Activated T-cell treated with anti-CD3 and anti-CD28 coated beads, Interleukin-2, amount 50 U/mL, for 72 hours (primary cell): ENCODE measurements at regions not wholly inside any gene's neighbourhood (a gene's known extent, or its start where the extent isn't known, plus 50 kb on each side); places are given as distances from the start of the nearest gene placed in this dataset.
A peak's percentile ranks its signal among the peaks of the same experiment; 100 is the strongest.
"Not testable (repeated sequence)": the region's sequence is repeated elsewhere in the genome, so short reads cannot be mapped to it uniquely, and the experiment has no call there.

Source experiments
- ATAC-seq, 2 donors: fragments of 150-1000 bp; cut with Tn5 transposase; replicated peaks in 1 of 2; 2 replicates each; pipeline ENCODE4 v1.10.0; 2021; ENCODE audit warnings: moderate library complexity in 2 of 2, mild to moderate bottlenecking in 1 of 2
- DNase-seq, 2 donors: peaks; one replicate each; pipeline ENCODE4 v3.0.0; 2021 to 2022; ENCODE audit warnings: mixed read lengths in 1 of 2
- H3K27ac Mint-ChIP-seq: one replicate; pipeline ENCODE4 v1.8.0; 2022; ENCODE audit warnings: mild to moderate bottlenecking, moderate library complexity, mixed read lengths
- H3K27me3 Mint-ChIP-seq: one replicate; pipeline ENCODE4 v1.8.0; 2022; ENCODE audit warnings: low read depth, mixed read lengths
- H3K36me3 Mint-ChIP-seq, 2 donors: one replicate each; pipeline ENCODE4 v1.8.0; 2022; ENCODE audit warnings: mixed read lengths in 2 of 2, mild to moderate bottlenecking in 1 of 2; ENCODE audit not compliant: insufficient read depth in 2 of 2
- H3K4me1 Mint-ChIP-seq: one replicate; pipeline ENCODE4 v1.8.0; 2022; ENCODE audit warnings: low read depth, mixed read lengths
- H3K4me3 Mint-ChIP-seq, 2 donors: one replicate each; pipeline ENCODE4 v1.8.0; 2022; ENCODE audit warnings: mild to moderate bottlenecking in 2 of 2, mixed read lengths in 2 of 2, moderate library complexity in 2 of 2
- H3K9me3 Mint-ChIP-seq, 2 donors: one replicate each; pipeline ENCODE4 v1.8.0; 2022; ENCODE audit warnings: mixed read lengths in 2 of 2

DNA sequence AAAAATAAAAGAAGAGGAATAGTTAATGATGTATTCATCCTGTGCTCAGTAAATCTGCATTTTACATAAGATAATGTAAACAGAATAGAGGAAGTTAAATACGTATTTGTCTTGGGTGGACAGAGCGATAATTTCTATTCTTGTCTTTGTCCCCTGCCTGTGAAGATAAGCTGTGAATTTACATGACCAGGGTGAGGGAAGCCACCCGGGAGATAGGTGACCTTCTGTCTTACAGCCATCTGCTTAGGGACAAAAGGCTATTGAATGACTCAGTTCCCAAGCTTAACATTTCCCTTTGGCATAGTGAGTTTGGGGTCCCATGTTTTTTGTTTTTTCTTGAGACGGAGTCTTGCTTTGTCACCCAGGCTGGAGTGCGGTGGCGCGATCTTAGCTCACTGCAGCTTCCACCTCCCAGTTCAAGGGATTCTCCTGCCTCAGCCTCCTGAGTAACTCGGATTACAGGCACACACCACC lies 88.7 kb upstream of the KCTD7 start:
- Mint-ChIP-seq H3K27ac (no peak overlapping the region), H3K27me3 (no peaks in the 10 kb centered on the region)

DNA sequence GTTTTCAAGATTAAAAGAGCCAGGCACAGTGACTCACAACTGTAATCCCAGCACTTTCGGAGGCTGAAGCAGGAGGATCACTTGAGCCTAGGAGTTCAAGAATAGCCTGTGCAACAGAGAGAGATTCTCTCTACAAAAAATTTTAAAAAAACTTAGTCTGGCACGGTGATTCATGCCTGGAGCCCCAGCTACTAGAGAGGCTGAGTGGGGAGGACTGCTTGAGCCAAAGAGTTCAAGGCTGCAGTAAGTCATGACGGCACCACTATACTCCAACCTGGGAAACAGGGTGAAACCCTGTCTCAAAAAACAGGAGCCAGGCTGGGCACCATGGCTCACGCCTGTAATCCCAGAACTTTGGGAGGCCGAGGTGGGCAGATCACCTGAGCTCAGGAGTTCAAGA lies 86.6 kb upstream of the KCTD7 start:
- no peak for ATAC-seq

More for the DNA sequence above, 88.7 kb upstream of the KCTD7 start:
- DNase-seq: no peak
- H3K4me3 Mint-ChIP-seq: no peak overlapping the region
- no peak for ATAC-seq
- no peaks in the 10 kb centered on the region for H3K9me3 Mint-ChIP-seq
- peaks cover 0 to 2% of the 10 kb centered on the region in 2 donors for H3K36me3 Mint-ChIP-seq
- H3K4me1 Mint-ChIP-seq: no peaks in the 10 kb centered on the region

DNA sequence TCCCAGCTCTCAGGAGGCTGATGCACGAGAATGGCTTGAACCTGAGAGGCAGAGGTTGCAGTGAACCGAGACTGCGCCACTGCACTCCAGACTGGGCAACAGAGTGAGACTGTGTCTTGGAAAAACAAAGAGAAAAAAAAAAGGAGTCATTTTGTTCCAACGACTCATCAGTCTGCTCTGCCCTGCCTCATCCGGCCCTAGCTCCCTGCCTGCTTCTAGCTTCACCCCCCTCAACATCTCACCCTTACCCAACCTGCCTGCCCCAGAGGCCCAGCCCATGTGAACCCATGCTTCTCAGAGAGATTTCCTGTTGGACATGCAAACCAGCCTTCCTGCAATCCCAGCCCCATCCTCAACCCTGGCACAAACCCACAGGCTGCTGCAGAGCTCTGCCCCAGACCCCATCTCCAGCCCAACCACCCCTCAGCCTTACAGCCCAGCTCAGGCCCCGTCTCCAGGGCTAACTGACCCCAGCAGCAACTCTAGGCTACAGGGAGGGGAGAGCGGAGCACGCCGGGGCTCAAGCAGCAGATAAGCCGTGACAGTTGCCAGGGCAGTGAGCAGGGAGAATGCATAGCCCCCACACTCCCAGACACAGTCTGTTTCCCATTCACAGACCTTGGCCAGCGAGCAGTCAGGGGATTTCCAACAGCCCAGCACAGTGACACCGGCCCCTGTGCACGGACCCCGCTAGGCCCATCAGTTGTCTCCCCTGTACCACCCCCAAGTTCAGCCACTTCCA lies 86.0 kb upstream of the KCTD7 start:
- ATAC-seq: peak; percentile 22 to 52
- H3K4me1 Mint-ChIP-seq: no peaks in the 10 kb centered on the region
- no peaks in the 10 kb centered on the region for H3K27me3 Mint-ChIP-seq
- peaks cover 0 to 2% of the 10 kb centered on the region in 2 donors for H3K36me3 Mint-ChIP-seq
- H3K4me3 Mint-ChIP-seq: no peak overlapping the region
- no peak for DNase-seq
- no peaks in the 10 kb centered on the region for H3K9me3 Mint-ChIP-seq
- H3K27ac Mint-ChIP-seq: peak overlapping the region; percentile 26

More for the DNA sequence above, 86.6 kb upstream of the KCTD7 start:
- H3K27ac Mint-ChIP-seq: no peak overlapping the region
- no peak overlapping the region for H3K4me3 Mint-ChIP-seq
- peaks cover 0 to 2% of the 10 kb centered on the region in 2 donors for H3K36me3 Mint-ChIP-seq
- no peaks in the 10 kb centered on the region for H3K27me3 Mint-ChIP-seq
- no peaks in the 10 kb centered on the region for H3K9me3 Mint-ChIP-seq
- H3K4me1 Mint-ChIP-seq: no peaks in the 10 kb centered on the region
- DNase-seq: no peak

DNA sequence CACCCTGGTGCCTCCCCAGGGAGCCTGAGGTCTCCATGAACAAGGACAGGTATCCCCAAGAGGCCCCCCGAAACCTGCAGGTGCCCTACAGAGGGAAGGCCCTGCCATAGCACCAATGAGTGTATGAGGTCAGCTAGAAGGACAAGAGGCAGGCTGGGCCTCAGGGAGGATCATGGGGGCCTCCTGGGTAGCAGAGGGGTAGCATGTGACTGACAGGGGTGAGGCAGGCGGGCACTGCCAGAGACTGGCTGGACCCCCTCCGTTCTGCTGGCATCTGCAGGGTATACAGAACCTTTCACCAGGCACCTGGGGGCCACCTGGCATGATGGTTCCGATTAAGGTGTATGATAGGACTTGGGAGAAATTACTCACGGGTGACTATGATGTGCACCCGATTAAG lies 79.2 kb upstream of the KCTD7 start:
- Mint-ChIP-seq H3K27ac (no peak overlapping the region), H3K4me3 (no peak overlapping the region), H3K4me1 (no peaks in the 10 kb centered on the region), H3K27me3 (no peaks in the 10 kb centered on the region), H3K36me3 (peaks cover 4 to 7% of the 10 kb centered on the region in 2 donors), H3K9me3 (no peaks in the 10 kb centered on the region)
- ATAC-seq: no peak
- no peak for DNase-seq

DNA sequence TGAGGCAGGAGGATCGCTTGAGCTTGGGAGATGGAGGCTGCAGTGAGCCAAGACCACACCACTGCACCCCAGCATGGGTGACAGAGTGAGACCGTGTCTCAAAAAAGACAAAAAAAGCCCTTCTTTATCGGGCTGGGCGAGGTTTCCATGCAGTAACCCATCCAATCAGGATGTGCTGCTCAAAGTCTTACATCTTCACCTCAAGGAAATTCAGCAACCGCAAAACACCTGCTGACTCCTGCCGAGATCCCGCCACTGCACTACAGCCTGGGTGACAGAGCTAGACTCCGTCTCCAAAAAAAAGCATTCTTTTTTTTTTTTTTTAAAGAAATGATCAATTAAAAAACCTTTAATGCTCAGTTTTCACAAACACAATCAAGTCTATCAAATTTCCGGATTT lies 75.7 kb upstream of the KCTD7 start:
- DNase-seq (no peak), ATAC-seq (no peak)
- no peaks in the 10 kb centered on the region for H3K27me3 Mint-ChIP-seq
- H3K9me3 Mint-ChIP-seq: no peaks in the 10 kb centered on the region
- H3K36me3 Mint-ChIP-seq: peaks cover 8 to 10% of the 10 kb centered on the region in 2 donors
- H3K27ac Mint-ChIP-seq: no peak overlapping the region
- H3K4me3 Mint-ChIP-seq: no peak overlapping the region
- H3K4me1 Mint-ChIP-seq: no peaks in the 10 kb centered on the region

DNA sequence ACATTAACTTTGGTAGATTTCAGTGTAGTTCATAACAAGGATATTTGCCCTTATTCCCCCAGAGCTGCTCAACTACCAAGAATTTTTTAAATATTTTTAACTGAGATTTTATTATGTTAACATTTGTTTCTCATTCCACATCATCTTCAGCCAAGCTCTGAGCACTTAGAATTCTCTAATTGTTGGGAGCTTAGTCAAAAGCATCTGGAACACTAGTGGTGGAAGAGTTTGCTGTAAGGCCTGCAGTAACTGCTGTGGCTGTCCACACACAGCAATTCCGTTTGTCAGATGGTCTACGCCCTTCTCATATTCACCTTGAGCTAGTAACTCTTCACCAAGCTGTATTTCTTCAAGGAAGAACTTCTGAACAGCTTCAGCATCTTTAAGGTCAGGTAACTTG lies 75.0 kb upstream of the KCTD7 start:
- not testable (repeated sequence) for H3K9me3 Mint-ChIP-seq, H3K27me3 Mint-ChIP-seq, H3K4me3 Mint-ChIP-seq, ATAC-seq, H3K27ac Mint-ChIP-seq, H3K4me1 Mint-ChIP-seq, DNase-seq
- peaks cover 8 to 10% of the 10 kb centered on the region in 2 donors for H3K36me3 Mint-ChIP-seq

DNA sequence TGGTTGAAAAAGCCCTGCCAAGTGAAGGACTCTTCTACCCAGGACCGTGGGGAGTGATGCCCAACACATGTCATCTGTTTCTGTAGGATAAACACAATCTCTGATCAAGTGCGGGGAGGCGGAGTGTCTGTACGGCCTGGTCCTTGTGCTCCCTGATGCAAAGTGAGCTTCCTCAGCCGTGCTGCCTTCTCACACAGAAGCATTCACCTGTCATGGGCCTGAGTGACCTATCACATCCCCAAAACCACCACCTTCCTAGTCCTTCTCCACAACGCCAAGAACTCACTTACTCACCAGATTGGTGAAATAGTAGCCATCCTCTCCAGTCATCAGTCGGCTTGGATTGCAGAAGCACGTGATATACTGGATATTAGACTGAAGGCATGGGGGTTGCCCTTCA lies 74.4 kb upstream of the KCTD7 start:
- H3K36me3 Mint-ChIP-seq: peaks cover 8 to 10% of the 10 kb centered on the region in 2 donors
- not testable (repeated sequence) for H3K4me1 Mint-ChIP-seq, DNase-seq, ATAC-seq, H3K27me3 Mint-ChIP-seq, H3K4me3 Mint-ChIP-seq, H3K9me3 Mint-ChIP-seq, H3K27ac Mint-ChIP-seq

DNA sequence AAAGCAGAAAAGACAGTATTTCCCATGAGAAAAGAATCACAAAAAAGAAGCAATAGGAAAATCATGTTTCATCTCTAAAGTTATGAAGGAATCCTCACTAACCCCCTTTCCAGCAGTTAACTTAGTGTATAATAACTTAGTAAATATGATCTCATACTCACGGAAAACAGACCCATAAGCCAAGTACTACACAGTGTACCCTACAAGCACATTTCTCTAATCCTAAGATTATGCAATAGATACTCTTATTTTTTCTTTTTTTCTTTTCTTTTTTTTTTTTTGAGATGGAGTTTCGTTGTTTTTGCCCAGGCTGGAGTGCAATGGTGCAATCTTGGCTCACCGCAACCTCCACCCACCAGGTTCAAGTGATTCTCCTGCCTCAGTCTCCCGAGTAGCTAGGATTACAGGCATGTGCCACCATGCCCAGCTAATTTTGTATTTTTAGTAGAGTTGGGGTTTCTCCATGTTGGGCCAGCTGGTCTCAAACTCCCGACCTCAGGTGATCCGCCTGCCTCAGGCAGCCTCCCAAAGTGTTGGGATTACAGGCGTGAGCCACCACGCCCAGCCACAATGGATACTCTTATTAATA lies 73.7 kb upstream of the KCTD7 start:
- H3K9me3 Mint-ChIP-seq, ATAC-seq, DNase-seq, H3K4me3 Mint-ChIP-seq, H3K4me1 Mint-ChIP-seq, H3K27ac Mint-ChIP-seq, H3K27me3 Mint-ChIP-seq: not testable (repeated sequence)
- H3K36me3 Mint-ChIP-seq: peaks cover 6 to 10% of the 10 kb centered on the region in 2 donors

DNA sequence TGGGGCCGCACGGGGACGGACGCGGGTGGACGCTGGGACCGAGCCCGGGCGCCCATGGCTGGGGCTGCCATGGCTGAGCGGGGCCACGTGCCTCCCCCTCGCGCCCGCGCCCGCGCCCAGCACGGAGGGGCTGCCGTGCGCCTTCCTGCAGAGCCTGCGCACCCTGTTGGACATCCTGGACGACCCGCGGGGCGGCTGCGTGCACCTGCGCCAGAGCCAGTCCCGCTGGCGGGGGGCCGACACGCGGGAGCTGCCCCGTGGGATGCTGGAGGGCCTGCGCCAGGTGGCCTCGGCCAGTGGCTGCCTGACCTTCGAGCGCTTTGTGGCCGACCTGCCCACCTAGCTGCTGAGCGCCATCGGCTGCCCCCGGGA lies 72.5 kb upstream of the KCTD7 start:
- Mint-ChIP-seq H3K36me3 (peaks cover 6 to 10% of the 10 kb centered on the region in 2 donors), H3K9me3 (no peaks in the 10 kb centered on the region), H3K4me3 (no peak overlapping the region), H3K27ac (no peak overlapping the region), H3K27me3 (no peaks in the 10 kb centered on the region), H3K4me1 (no peaks in the 10 kb centered on the region)
- DNase-seq (no peak), ATAC-seq (no peak)

DNA sequence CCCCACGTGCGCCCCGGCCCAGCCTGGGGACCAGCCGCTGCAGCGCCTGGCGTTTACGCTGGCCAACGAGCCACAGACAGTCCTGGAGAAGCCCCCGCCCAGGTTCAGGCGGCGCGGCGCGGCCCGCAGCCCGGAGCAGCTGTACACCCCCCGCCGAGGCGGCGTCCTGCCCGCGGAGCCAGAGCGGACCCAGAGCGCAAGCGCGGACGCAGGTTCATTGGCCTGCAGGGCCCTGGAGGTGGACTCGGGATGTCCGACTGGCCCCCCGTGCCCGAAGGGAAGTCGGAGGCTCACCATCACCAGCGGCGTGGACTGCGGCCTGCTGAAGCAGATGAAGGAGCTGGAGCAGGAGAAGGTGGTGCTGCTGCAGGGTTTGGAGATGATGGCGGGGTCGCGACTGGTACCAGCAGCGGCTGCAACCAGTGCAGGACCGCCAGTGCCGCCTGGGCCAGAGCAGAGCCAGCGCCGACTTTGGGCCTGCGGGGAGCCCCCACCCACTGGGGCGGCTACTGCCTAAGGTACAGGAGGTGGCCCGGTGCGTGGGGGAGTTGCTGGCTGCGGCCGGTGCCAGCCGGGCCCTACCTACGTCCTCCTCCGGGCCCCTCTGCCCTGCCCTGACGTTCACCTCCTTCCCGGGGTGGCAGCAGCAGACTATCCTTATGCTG lies 72.0 kb upstream of the KCTD7 start:
- ATAC-seq: no peak
- no peak overlapping the region for H3K4me3 Mint-ChIP-seq
- no peak for DNase-seq
- no peaks in the 10 kb centered on the region for H3K4me1 Mint-ChIP-seq
- H3K36me3 Mint-ChIP-seq: peaks cover 6 to 8% of the 10 kb centered on the region in 2 donors
- no peaks in the 10 kb centered on the region for H3K9me3 Mint-ChIP-seq
- no peaks in the 10 kb centered on the region for H3K27me3 Mint-ChIP-seq
- H3K27ac Mint-ChIP-seq: no peak overlapping the region

DNA sequence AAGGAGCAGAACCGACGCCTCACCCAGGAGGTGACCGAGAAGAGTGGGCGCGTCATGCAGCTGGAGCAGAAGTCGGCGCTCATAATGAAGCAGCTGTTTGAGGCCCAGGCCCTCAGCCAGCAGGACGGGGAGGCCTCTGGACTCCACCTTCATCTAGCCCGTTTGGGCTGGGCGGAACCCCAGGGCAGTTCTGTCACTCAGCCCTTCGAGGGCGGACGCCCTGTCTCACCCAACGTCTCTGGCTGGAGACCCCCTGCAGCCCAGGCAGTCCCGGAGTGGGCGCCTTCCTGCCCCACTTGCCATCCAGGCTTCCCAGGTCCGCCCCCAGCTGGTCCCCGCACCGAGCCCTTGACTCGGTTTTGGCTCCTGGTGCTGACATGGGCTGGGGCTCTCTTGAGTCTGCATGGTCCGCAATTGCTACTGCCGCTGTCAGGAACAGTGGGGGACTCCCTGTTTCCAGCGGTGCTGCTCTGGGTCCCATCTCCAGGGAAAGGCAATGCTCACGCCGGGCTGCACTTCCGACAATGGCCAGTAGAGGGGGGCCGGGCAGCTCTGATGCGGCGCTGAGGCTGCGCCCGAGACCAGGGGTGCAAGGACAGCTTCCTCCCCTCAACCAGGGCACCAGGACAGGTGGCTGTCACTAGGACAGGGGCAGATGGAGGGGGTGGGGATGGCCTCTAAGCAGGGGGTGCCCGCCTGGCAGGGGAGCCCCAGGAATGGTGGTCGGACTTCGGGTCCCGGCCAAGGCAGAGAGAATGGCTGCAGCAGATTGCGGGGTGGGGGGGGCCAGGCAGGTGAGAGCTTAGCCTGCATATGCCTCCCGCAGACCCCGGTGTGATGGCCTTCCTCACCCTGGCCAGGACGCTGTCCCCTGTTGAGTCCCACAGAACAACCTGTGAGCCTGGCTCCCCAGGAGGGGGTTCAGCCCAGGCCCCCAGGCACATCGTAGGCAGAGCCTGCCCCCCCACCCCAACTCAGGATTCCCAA lies 71.2 kb upstream of the KCTD7 start:
- H3K36me3 Mint-ChIP-seq: peaks cover 6 to 8% of the 10 kb centered on the region in 2 donors
- H3K4me3 Mint-ChIP-seq: no peak overlapping the region

DNA sequence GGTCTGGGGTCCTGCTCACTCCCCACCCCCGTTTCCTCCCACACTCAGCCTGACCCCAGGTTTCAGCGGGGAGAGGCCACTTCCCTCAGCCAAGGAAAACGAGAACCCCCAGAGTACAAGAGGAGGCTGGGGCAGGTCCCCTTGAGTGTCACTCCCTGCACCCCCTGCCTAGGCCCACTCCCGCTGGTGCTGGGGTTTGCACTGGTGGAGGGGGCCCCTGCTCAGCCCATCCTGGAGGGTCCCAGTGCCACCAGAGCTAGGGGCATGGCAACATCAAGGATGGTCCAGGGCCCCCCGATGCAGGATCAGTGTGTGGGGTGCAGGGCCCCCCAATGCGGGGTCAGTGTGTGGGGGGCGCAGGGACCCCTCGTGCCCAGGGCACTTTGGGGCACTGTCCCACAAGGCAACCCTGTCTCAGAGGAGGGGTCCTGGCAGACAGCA lies 70.5 kb upstream of the KCTD7 start:
- DNase-seq: no peak
- Mint-ChIP-seq H3K4me1 (no peaks in the 10 kb centered on the region), H3K27me3 (no peaks in the 10 kb centered on the region), H3K27ac (no peak overlapping the region), H3K4me3 (no peak overlapping the region), H3K9me3 (no peaks in the 10 kb centered on the region), H3K36me3 (peaks cover 6 to 7% of the 10 kb centered on the region in 2 donors)
- peak in 1 of 2 donors; percentile 13 for ATAC-seq

More for the DNA sequence above, 71.2 kb upstream of the KCTD7 start:
- no peaks in the 10 kb centered on the region for H3K27me3 Mint-ChIP-seq
- H3K4me1 Mint-ChIP-seq: no peaks in the 10 kb centered on the region
- ATAC-seq: peak; percentile 75 to 81
- DNase-seq: peak; percentile 72 to 82
- H3K9me3 Mint-ChIP-seq: no peaks in the 10 kb centered on the region
- H3K27ac Mint-ChIP-seq: no peak overlapping the region
